Liver (tissue), 8 donors: ENCODE measurements at regions not wholly inside any gene's neighbourhood (a gene's known extent, or its start where the extent isn't known, plus 50 kb on each side); places are given as distances from the start of the nearest gene placed in this dataset.

Experiments
- DNase-seq: peaks from one replicate; pipeline ENCODE4 v3.0.0-alpha.2; 2017; ENCODE audit warnings: low spot score
- H3K27ac ChIP-seq, 2 donors: one replicate each; pipeline ENCODE4 v1.7.0; 2013; ENCODE audit warnings: inconsistent platforms in 2 of 2, low read length in 2 of 2, control low read depth in 1 of 2, low read depth in 1 of 2, mild to moderate bottlenecking in 1 of 2
- H3K27me3 ChIP-seq, 4 donors: one replicate each; pipeline versions ENCODE4 v1.6.1 to v1.7.0; 2013; ENCODE audit warnings: low read length in 3 of 4, inconsistent platforms in 1 of 4, mild to moderate bottlenecking in 1 of 4, moderate library complexity in 1 of 4; ENCODE audit not compliant: control insufficient read depth in 4 of 4, insufficient read depth in 4 of 4
- H3K36me3 ChIP-seq, 4 donors: one replicate each; pipeline versions ENCODE4 v1.6.1 to v1.7.0; 2013; ENCODE audit warnings: low read length in 3 of 4, mild to moderate bottlenecking in 3 of 4, low read depth in 1 of 4, moderate library complexity in 1 of 4; ENCODE audit not compliant: control insufficient read depth in 4 of 4, insufficient read depth in 3 of 4
- H3K4me1 ChIP-seq, 4 donors: one replicate each; pipeline versions ENCODE4 v1.6.1 to v1.7.0; 2013; ENCODE audit warnings: low read length in 3 of 4, mild to moderate bottlenecking in 3 of 4, moderate library complexity in 1 of 4; ENCODE audit not compliant: control insufficient read depth in 4 of 4, insufficient read depth in 4 of 4
- H3K4me3 ChIP-seq, 3 donors: one replicate each; pipeline versions ENCODE4 v1.6.1 to v1.7.0; 2013; ENCODE audit warnings: low read length in 3 of 3, control low read depth in 1 of 3, low read depth in 1 of 3, mild to moderate bottlenecking in 1 of 3
- H3K9ac ChIP-seq, 2 donors: one replicate each; pipeline ENCODE4 v1.7.0; 2013; ENCODE audit warnings: low read length in 2 of 2, mild to moderate bottlenecking in 2 of 2, moderate library complexity in 2 of 2, control low read depth in 1 of 2, low read depth in 1 of 2
- H3K9me3 ChIP-seq, 4 donors: one replicate each; pipeline versions ENCODE4 v1.6.1 to v1.7.0; 2013; ENCODE audit warnings: low read length in 3 of 4; ENCODE audit not compliant: control insufficient read depth in 4 of 4
- ATF3 ChIP-seq: IDR thresholded peaks from 2 replicates; pipeline ENCODE4 v1.6.1; 2016; ENCODE audit warnings: antibody characterized with exemption
- CTCF ChIP-seq: fragments of 150-350 bp; IDR thresholded peaks from 2 replicates; pipeline ENCODE4 v1.5.1; 2017; ENCODE audit warnings: improper control_type of control experiment, low read depth, low read length; ENCODE audit not compliant: missing input control
- EGR1 ChIP-seq, 2 donors: IDR thresholded peaks; 2 replicates each; pipeline ENCODE4 v1.6.1; 2016 to 2018; ENCODE audit warnings: antibody characterized with exemption in 2 of 2, low read depth in 2 of 2
- FOXA1 ChIP-seq: IDR thresholded peaks from 2 replicates; pipeline ENCODE4 v1.6.1; 2016; ENCODE audit warnings: antibody characterized with exemption
- FOXA2 ChIP-seq: IDR thresholded peaks from 2 replicates; pipeline ENCODE4 v1.6.1; 2016; ENCODE audit warnings: antibody characterized with exemption
- GABPA ChIP-seq, 2 donors: IDR thresholded peaks in 1 of 2; conservative IDR thresholded peaks in 1 of 2; 2 replicates each; pipeline ENCODE4 v1.6.1; 2016; ENCODE audit warnings: antibody characterized with exemption in 2 of 2, mild to moderate bottlenecking in 1 of 2, moderate library complexity in 1 of 2
- HNF4A ChIP-seq, 2 donors: conservative IDR thresholded peaks; 2 replicates each; pipeline ENCODE4 v1.6.1; 2016; ENCODE audit warnings: antibody characterized with exemption in 2 of 2, mild to moderate bottlenecking in 2 of 2
- HNF4G ChIP-seq: IDR thresholded peaks from 2 replicates; pipeline ENCODE4 v1.6.1; 2016; ENCODE audit warnings: antibody characterized with exemption
- JUND ChIP-seq, 2 donors: IDR thresholded peaks; 2 replicates each; pipeline ENCODE4 v1.6.1; 2016; ENCODE audit warnings: antibody characterized with exemption in 2 of 2
- MAX ChIP-seq: IDR thresholded peaks from 2 replicates; pipeline ENCODE4 v1.6.1; 2016; ENCODE audit warnings: antibody characterized with exemption
- NR2F2 ChIP-seq: IDR thresholded peaks from 2 replicates; pipeline ENCODE4 v1.6.1; 2016; ENCODE audit warnings: antibody characterized with exemption
- RAD21 ChIP-seq, 2 donors: IDR thresholded peaks; 2 replicates each; pipeline ENCODE4 v1.6.1; 2016; ENCODE audit warnings: antibody characterized with exemption in 2 of 2, mild to moderate bottlenecking in 2 of 2
- REST ChIP-seq: IDR thresholded peaks from 2 replicates; pipeline ENCODE4 v1.6.1; 2016; ENCODE audit warnings: antibody characterized with exemption, mild to moderate bottlenecking
- RXRA ChIP-seq, 2 donors: IDR thresholded peaks; 2 replicates each; pipeline ENCODE4 v1.6.1; 2017 to 2018; ENCODE audit warnings: antibody characterized with exemption in 2 of 2, mild to moderate bottlenecking in 1 of 2
- SP1 ChIP-seq: IDR thresholded peaks from 2 replicates; pipeline ENCODE4 v1.6.1; 2018; ENCODE audit warnings: antibody characterized with exemption, mild to moderate bottlenecking
- TAF1 ChIP-seq: conservative IDR thresholded peaks from 2 replicates; pipeline ENCODE4 v1.6.1; 2016; ENCODE audit warnings: antibody characterized with exemption, mild to moderate bottlenecking
- YY1 ChIP-seq: IDR thresholded peaks from 2 replicates; pipeline ENCODE4 v1.6.1; 2016; ENCODE audit warnings: antibody characterized with exemption, mild to moderate bottlenecking
- ZBTB33 ChIP-seq: IDR thresholded peaks from 2 replicates; pipeline ENCODE4 v1.6.1; 2016; ENCODE audit warnings: antibody characterized with exemption
- WGBS: extraction: QIAGEN DNeasy Blood & Tissue Kit; methylation state at CpG from one replicate; pipeline ENCODE4 v1.1.7; 2013; 5-methylcytosine and 5-hydroxymethylcytosine counted together
- donor health status: healthy.
- donor health status: healthy.
- donor health status: healthy.
- donor health status: healthy.
- donor health status: healthy.

GRCh38 chr7:10343108-10343507, 630.6 kb upstream of the PHF14 start:
- Histone ChIP-seq H3K27me3 (no peaks in the 10 kb centered on the region), H3K9ac (no peak overlapping the region), H3K4me3 (no peak overlapping the region), H3K36me3 (no peaks in the 10 kb centered on the region), H3K4me1 (no peaks in the 10 kb centered on the region), H3K9me3 (no peaks in the 10 kb centered on the region), H3K27ac (no peak overlapping the region)
- no peak for TF ChIP-seq SP1
- TF ChIP-seq ATF3 = no peak
- no peak for TF ChIP-seq FOXA1
- no peak for TF ChIP-seq NR2F2
- TF ChIP-seq YY1 = no peak
- TF ChIP-seq HNF4A (conservative IDR thresholded peaks at IDR 0.05) = no peak
- no peak for TF ChIP-seq CTCF
- TF ChIP-seq REST = no peak
- TF ChIP-seq JUND (IDR thresholded peaks at IDR 0.05) = no peak
- TF ChIP-seq EGR1 (IDR thresholded peaks at IDR 0.05; ENCODE audit: low read depth in 2 of 2) = no peak
- no peak for TF ChIP-seq GABPA (IDR thresholded peaks at IDR 0.05 in 1 of 2, conservative IDR thresholded peaks at IDR 0.05 in 1 of 2)
- TF ChIP-seq FOXA2 = no peak
- no peak for TF ChIP-seq HNF4G
- no peak for TF ChIP-seq TAF1
- no peak for TF ChIP-seq MAX
- no peak for TF ChIP-seq RAD21 (IDR thresholded peaks at IDR 0.05)
- TF ChIP-seq RXRA (IDR thresholded peaks at IDR 0.05) = no peak
- no peak for TF ChIP-seq ZBTB33
- 61% methylated on average over 2 of the region's 2 CpGs for WGBS
- no peak for DNase-seq

GRCh38 chr7:10346032-10346431, 627.6 kb upstream of the PHF14 start:
- Histone ChIP-seq H3K9ac (no peak overlapping the region), H3K27me3 (no peaks in the 10 kb centered on the region), H3K27ac (no peak overlapping the region), H3K36me3 (no peaks in the 10 kb centered on the region), H3K9me3 (no peaks in the 10 kb centered on the region), H3K4me1 (no peaks in the 10 kb centered on the region), H3K4me3 (no peak overlapping the region)
- DNase-seq = no peak
- TF ChIP-seq RAD21 (IDR thresholded peaks at IDR 0.05) = no peak
- 51% methylated on average over 1 of the region's 1 CpG for WGBS
